ENCODE measurements at regions not wholly inside any gene's neighbourhood (a gene's known extent, or its start where the extent isn't known, plus 50 kb on each side); places are given as distances from the start of the nearest gene placed in this dataset.

- no peak overlapping the region for H2AK5ac ChIP-seq (ENCODE audit: insufficient read length, low read length)
- no peak overlapping the region for H3K27ac ChIP-seq (ENCODE audit: insufficient read length, low read depth, low read length)
- no peak overlapping the region for H4K91ac ChIP-seq (ENCODE audit: insufficient read length, low read depth, low read length)
- H3K4me1 ChIP-seq (ENCODE audit: insufficient read depth, low read length), result no peaks in the 10 kb centered on the region
- H4K20me1 ChIP-seq (ENCODE audit: control insufficient read depth, insufficient read depth, insufficient read length), result no peaks in the 10 kb centered on the region
- Mint-ChIP-seq H3K4me3 (no peak overlapping the region), H3K36me3 (ENCODE audit: insufficient read depth in 1 of 3, low read depth in 3 of 3) (no peaks in the 10 kb centered on the region), H3K9me3 (no peaks in the 10 kb centered on the region), H3K4me1 (peaks cover 14 to 17% of the 10 kb centered on the region in 2 experiments), H3K27ac (no peak overlapping the region), H3K27me3 (ENCODE audit: low read depth) (no peaks in the 10 kb centered on the region)
- no peaks in the 10 kb centered on the region for H3K9me3 ChIP-seq (ENCODE audit: control insufficient read depth, low read depth, low read length)
- no peak overlapping the region for H3K4ac ChIP-seq (ENCODE audit: low read depth, low read length)
- no peak for DNase-seq
- TF ChIP-seq CTCF (conservative IDR thresholded peaks at IDR 0.05), result no peak
- no peak overlapping the region for H4K5ac ChIP-seq (ENCODE audit: insufficient read length, low read depth, low read length)
- no peaks in the 10 kb centered on the region for H3K27me3 ChIP-seq (ENCODE audit: insufficient read depth, low read length)
- no peak overlapping the region for H3T11ph ChIP-seq (ENCODE audit: low read length)
- H3K23ac ChIP-seq (ENCODE audit: insufficient read length, low read depth, low read length), result no peak overlapping the region
- H2BK5ac ChIP-seq (ENCODE audit: insufficient read length, low read length), result no peak overlapping the region
- H3K79me1 ChIP-seq (ENCODE audit: insufficient read depth, low read depth, low read length, poor library complexity, severe bottlenecking), result no peaks in the 10 kb centered on the region
- no peaks in the 10 kb centered on the region for H3K23me2 ChIP-seq (ENCODE audit: insufficient read length, low read depth, low read length, poor library complexity, severe bottlenecking)
- H2BK12ac ChIP-seq (ENCODE audit: insufficient read length, low read depth, low read length), result no peak overlapping the region
- H3K4me2 ChIP-seq (ENCODE audit: insufficient read depth, insufficient read length, low read length), result no peak overlapping the region
- H2BK120ac ChIP-seq (ENCODE audit: low read depth, low read length, poor library complexity, severe bottlenecking), result no peak overlapping the region
- no peak overlapping the region for H2AFZ ChIP-seq (ENCODE audit: low read length)
- H3K18ac ChIP-seq (ENCODE audit: insufficient read length, low read depth, low read length), result no peak overlapping the region
- no peak overlapping the region for H3K9ac ChIP-seq (ENCODE audit: extremely low read depth, insufficient read length, low read length)
- H3K56ac ChIP-seq (ENCODE audit: insufficient read length, low read depth, low read length), result no peak overlapping the region
- no peak overlapping the region for H2BK20ac ChIP-seq (ENCODE audit: low read depth, low read length, poor library complexity, severe bottlenecking)
- no peak overlapping the region for H3K14ac ChIP-seq (ENCODE audit: insufficient read depth, low read length)
- H4K8ac ChIP-seq (replicated peaks; ENCODE audit: insufficient read length, low read depth, low read length), result no peak overlapping the region
- no peaks in the 10 kb centered on the region for H3K79me2 ChIP-seq (ENCODE audit: insufficient read depth, low read length)
- H2BK15ac ChIP-seq (ENCODE audit: low read depth, low read length), result no peak overlapping the region
- WGBS (ENCODE audit: extremely low coverage, insufficient read length, low lambda C conversion rate), result no CpG with 5 or more reads among the region's 2 CpGs
Observed at GRCh38 chr3:163890661-163891060, 1187.6 kb downstream of the SI start.
